ENCODE measurements at regions not wholly inside any gene's neighbourhood (a gene's known extent, or its start where the extent isn't known, plus 50 kb on each side); places are given as distances from the start of the nearest gene placed in this dataset.

DNA sequence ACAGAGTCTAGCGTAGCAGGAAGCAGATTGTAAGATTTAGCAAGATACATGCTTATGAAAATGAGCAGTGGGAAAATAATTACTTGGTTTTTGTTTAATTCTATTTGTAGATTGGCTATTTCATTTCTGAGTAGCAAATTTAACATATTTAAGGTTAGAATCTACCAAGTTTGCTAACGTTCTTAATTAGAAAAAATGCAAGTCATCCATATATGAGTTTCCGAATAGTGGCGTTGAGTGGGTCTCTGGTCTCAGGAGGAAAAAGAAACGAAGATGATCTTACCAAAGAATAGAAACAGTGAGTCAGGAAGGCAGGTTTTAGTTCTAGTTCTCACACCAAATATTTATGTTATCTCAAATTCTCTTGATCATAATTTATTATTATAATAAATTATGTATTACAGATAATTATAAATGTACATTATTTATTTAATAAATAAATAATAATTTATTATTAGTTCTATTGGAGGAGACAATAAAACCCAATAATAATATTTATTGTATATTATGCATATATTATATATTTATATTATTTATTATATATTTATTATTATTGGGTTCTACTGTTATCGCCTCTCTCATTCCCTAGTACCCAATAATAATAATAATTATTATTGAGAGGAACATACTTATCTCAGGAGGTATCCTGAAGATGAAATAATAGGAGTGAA, 194.3 kb upstream of the PITRM1 start:
- no peak for TF ChIP-seq POLR2AphosphoS5 (IDR thresholded peaks at IDR 0.05; ENCODE audit: low read depth, low read length)
- no peak for TF ChIP-seq FOXP2 (optimal IDR thresholded peaks at IDR 0.05; ENCODE audit: borderline replicate concordance, extremely low read depth, extremely low read length, insufficient read depth)
- TF ChIP-seq SIN3A (IDR thresholded peaks at IDR 0.05; ENCODE audit: borderline replicate concordance, insufficient read depth, low read length) = no peak
- TF ChIP-seq, protein P1, sequence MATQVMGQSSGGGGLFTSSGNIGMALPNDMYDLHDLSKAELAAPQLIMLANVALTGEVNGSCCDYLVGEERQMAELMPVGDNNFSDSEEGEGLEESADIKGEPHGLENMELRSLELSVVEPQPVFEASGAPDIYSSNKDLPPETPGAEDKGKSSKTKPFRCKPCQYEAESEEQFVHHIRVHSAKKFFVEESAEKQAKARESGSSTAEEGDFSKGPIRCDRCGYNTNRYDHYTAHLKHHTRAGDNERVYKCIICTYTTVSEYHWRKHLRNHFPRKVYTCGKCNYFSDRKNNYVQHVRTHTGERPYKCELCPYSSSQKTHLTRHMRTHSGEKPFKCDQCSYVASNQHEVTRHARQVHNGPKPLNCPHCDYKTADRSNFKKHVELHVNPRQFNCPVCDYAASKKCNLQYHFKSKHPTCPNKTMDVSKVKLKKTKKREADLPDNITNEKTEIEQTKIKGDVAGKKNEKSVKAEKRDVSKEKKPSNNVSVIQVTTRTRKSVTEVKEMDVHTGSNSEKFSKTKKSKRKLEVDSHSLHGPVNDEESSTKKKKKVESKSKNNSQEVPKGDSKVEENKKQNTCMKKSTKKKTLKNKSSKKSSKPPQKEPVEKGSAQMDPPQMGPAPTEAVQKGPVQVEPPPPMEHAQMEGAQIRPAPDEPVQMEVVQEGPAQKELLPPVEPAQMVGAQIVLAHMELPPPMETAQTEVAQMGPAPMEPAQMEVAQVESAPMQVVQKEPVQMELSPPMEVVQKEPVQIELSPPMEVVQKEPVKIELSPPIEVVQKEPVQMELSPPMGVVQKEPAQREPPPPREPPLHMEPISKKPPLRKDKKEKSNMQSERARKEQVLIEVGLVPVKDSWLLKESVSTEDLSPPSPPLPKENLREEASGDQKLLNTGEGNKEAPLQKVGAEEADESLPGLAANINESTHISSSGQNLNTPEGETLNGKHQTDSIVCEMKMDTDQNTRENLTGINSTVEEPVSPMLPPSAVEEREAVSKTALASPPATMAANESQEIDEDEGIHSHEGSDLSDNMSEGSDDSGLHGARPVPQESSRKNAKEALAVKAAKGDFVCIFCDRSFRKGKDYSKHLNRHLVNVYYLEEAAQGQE (IDR thresholded peaks at IDR 0.05; ENCODE audit: insufficient read depth in 1 of 2, low read depth in 2 of 2, low read length in 2 of 2) = no peak
- TF ChIP-seq TAF1 (IDR thresholded peaks at IDR 0.05; ENCODE audit: borderline replicate concordance, insufficient read depth, low read length) = no peak

DNA sequence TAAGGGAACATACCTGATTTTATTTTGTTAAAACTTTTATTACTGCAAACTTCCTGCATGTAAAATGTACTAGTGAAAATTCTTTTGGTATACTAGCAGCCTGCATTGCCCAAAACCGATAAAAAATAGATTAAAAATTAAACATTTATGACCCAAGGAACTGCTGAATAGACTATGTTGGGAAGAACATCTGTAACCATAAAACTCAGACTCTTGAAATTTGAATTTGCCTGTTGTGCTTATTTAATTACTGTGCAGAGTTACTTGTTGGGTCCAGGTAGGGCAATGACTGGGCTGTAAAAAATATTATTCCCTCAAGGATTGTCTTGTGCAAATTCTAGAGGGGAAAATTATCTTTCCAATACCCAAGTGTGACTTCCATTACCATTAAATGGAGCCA, 193.5 kb upstream of the PITRM1 start:
- TF ChIP-seq TAF1 (IDR thresholded peaks at IDR 0.05; ENCODE audit: borderline replicate concordance, insufficient read depth, low read length) = no peak

DNA sequence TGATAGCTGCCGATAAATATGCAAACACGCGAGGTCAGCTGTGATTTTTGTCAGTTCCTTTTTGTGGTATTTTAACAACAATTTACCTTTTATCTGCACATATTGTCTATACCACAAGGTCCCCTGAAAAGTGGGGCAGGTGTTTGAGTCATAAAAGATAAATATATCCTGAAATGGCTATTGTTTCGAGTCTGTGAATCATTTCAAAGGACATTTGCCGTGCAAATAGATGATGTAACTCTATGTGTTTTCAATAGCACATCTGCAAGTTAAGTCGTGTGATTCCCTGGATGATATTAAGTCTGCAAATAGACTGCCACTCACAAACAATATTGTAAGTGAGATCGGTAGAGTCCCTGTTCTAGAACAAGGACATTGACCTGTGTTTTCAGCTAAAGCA, 193.0 kb upstream of the PITRM1 start:
- TF ChIP-seq, protein P1 (IDR thresholded peaks at IDR 0.05; ENCODE audit: insufficient read depth in 1 of 2, low read depth in 2 of 2, low read length in 2 of 2) = no peak
- TF ChIP-seq POLR2AphosphoS5 (IDR thresholded peaks at IDR 0.05; ENCODE audit: low read depth, low read length) (no peak), SIN3A (IDR thresholded peaks at IDR 0.05; ENCODE audit: borderline replicate concordance, insufficient read depth, low read length) (no peak), FOXP2 (optimal IDR thresholded peaks at IDR 0.05; ENCODE audit: borderline replicate concordance, extremely low read depth, extremely low read length, insufficient read depth) (no peak), TAF1 (IDR thresholded peaks at IDR 0.05; ENCODE audit: borderline replicate concordance, insufficient read depth, low read length) (no peak)

DNA sequence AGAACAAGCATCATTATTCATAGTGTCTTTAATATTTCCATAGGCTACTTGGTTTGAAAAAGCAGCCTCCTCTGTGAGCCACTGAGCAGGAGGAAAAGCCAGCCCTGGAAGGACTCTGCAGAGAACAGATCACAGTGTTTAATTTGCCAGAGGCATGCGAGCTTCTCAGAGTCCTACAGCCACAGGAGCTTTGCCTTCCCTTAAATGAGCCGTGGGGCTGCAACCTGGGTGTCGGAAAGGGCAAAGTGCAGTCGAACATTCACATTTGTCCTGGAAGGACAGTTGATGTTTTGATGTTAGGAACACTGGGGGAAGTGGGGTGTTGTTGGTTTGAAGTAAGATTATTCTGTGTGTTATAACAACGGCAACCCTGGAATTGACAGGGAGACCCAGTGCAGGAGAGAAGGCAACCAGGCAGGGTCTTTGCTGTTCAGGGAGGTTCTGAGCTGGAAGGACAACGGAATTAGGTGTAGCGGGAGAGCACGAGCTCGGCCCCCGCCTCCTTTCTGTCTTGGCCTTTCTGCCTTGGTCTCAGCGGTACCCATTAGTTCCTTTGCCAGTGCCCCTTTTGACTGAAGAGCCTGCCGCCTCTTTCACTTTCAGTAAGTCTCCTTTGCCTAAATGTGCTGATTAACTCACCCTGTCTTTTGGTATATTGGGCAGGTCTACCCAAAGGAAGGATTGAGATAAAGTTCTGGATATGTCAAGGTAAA, 192.3 kb upstream of the PITRM1 start:
- no peak for TF ChIP-seq TAF1 (IDR thresholded peaks at IDR 0.05; ENCODE audit: borderline replicate concordance, insufficient read depth, low read length)
- TF ChIP-seq FOXP2 (optimal IDR thresholded peaks at IDR 0.05; ENCODE audit: borderline replicate concordance, extremely low read depth, extremely low read length, insufficient read depth) = no peak
- TF ChIP-seq, protein P1 (IDR thresholded peaks at IDR 0.05; ENCODE audit: insufficient read depth in 1 of 2, low read depth in 2 of 2, low read length in 2 of 2) = no peak
- no peak for TF ChIP-seq SIN3A (IDR thresholded peaks at IDR 0.05; ENCODE audit: borderline replicate concordance, insufficient read depth, low read length)
- no peak for TF ChIP-seq POLR2AphosphoS5 (IDR thresholded peaks at IDR 0.05; ENCODE audit: low read depth, low read length)

DNA sequence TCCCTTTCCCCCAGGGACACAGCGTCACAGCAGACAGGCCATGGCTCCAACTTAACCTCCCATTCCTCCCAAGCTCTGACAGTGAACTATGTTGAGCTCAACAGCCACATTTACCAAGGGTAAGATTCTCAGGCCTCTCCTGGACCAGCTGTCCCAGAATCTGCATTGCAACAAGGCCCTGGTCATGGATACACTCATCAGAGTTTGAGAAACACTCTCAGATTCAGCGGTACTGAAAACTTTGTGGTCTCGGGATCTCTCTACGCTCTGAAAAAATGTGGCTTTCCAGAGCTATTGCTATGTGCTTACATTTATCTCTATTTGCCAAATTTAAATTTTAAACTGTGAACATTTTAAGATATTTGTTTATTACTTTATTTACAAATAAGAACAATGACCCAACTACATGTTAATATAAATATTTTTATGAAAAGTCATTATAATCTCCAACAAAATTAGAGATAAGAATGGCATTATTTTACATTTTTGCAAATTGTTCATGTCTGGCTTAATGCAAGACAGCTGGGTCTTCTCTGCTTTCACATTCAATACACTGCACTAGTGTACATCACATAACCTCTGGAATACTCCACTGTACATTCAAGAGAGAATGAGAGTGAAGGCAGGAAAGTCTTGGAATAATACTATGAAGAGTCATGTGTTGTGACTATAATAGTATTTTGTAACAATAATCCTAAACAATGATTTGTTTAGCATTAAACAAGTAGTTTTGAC, 190.9 kb upstream of the PITRM1 start:
- TF ChIP-seq FOXP2 (optimal IDR thresholded peaks at IDR 0.05; ENCODE audit: borderline replicate concordance, extremely low read depth, extremely low read length, insufficient read depth) (no peak), POLR2AphosphoS5 (IDR thresholded peaks at IDR 0.05; ENCODE audit: low read depth, low read length) (no peak), TAF1 (IDR thresholded peaks at IDR 0.05; ENCODE audit: borderline replicate concordance, insufficient read depth, low read length) (no peak), SIN3A (IDR thresholded peaks at IDR 0.05; ENCODE audit: borderline replicate concordance, insufficient read depth, low read length) (no peak)
- TF ChIP-seq, protein P1 (IDR thresholded peaks at IDR 0.05; ENCODE audit: insufficient read depth in 1 of 2, low read depth in 2 of 2, low read length in 2 of 2) = no peak
